WERI-Rb-1 (cell line): ENCODE measurements at regions not wholly inside any gene's neighbourhood (a gene's known extent, or its start where the extent isn't known, plus 50 kb on each side); places are given as distances from the start of the nearest gene placed in this dataset.

Experiments
- DNase-seq: peaks from one replicate; pipeline ENCODE4 v3.0.0-alpha.2; 2020
- H3K27ac ChIP-seq: fragments of 250-450 bp; sonication (Bioruptor Pico); 2 replicates; pipeline ENCODE4 v1.5.1; 2020; ENCODE audit warnings: mild to moderate bottlenecking, moderate library complexity
- H3K27me3 ChIP-seq: fragments of 250-450 bp; sonication (Bioruptor Pico); 2 replicates; pipeline ENCODE4 v1.5.1; 2021; ENCODE audit warnings: mild to moderate bottlenecking, low read depth, moderate library complexity; ENCODE audit not compliant: insufficient read depth, severe bottlenecking
- H3K36me3 ChIP-seq: fragments of 250-450 bp; sonication (Bioruptor Pico); 2 replicates; pipeline ENCODE4 v1.5.1; 2020; ENCODE audit warnings: mild to moderate bottlenecking, moderate library complexity
- H3K4me3 ChIP-seq: 2 replicates; pipeline ENCODE4 v1.5.1; 2011; ENCODE audit warnings: low read depth, mild to moderate bottlenecking, control low read depth, low read length
- H3K9me3 ChIP-seq: fragments of 250-450 bp; sonication (Bioruptor Pico); 2 replicates; pipeline ENCODE4 v1.5.1; 2021; ENCODE audit warnings: mild to moderate bottlenecking, moderate library complexity; ENCODE audit not compliant: severe bottlenecking
- CTCF ChIP-seq: IDR thresholded peaks from 2 replicates; pipeline ENCODE4 v1.5.1; 2011; ENCODE audit warnings: low read depth, mild to moderate bottlenecking, control low read depth, inconsistent platforms, low read length

DNA sequence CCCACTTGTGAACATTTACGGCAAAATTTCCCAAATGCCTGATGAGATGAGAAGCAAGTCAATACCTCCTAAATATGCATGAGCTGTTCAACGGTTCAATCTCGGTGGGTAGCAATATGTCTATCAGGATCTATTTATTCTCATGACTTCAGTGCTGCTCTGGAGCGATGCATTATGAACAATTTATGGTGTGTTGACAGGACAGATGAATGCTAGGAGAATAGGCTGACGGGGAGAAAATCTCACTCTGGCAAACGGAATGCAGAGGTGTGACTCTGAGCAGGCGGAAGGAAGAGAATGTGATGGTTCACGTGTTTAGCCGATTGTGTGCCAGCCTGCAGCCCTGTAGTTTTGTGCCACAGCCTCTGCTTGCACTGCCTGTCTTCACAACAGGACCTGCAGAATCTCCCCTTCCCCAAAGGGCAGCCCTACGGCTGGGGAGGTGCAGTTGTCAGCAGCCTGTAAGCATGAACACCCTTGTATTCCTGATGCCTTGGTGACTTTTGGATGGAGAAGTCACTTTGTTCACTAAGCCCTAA, 345.2 kb downstream of the PHKB start:
- H3K27ac ChIP-seq: no peak overlapping the region
- H3K27me3 ChIP-seq: no peaks in the 10 kb centered on the region

DNA sequence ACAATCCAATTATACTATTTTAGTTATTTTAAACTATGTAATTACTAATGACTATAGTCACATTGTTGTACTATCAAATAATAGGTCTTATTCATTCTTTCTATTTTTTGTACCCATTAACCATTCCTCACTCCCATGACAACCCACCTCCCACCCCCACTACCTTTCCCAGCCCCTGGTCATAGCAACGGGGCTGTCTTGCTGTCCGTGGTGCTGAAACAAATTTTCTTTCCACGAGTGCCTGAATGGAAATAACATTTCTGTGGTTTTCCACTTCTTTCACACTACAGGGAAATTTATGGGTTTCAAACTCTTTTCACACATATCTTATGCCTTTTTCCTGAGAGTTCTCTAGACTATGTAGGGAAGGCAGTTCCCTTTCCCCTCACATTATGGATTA, 326.6 kb downstream of the PHKB start:
- H3K9me3 ChIP-seq: no peaks in the 10 kb centered on the region
- no peak overlapping the region for H3K27ac ChIP-seq
- no peaks in the 10 kb centered on the region for H3K36me3 ChIP-seq
- no peak for DNase-seq
- H3K27me3 ChIP-seq: no peaks in the 10 kb centered on the region
- no peak overlapping the region for H3K4me3 ChIP-seq
- no peak for TF ChIP-seq CTCF

More for the DNA sequence above, 345.2 kb downstream of the PHKB start:
- no peak for DNase-seq
- TF ChIP-seq CTCF: no peak
- H3K9me3 ChIP-seq: no peaks in the 10 kb centered on the region
- no peaks in the 10 kb centered on the region for H3K36me3 ChIP-seq
- no peak overlapping the region for H3K4me3 ChIP-seq

GRCh38 chr16:47781673-47782072, 320.5 kb downstream of the PHKB start:
- Histone ChIP-seq H3K4me3 (no peak overlapping the region), H3K36me3 (no peaks in the 10 kb centered on the region), H3K27ac (no peak overlapping the region), H3K9me3 (no peaks in the 10 kb centered on the region), H3K27me3 (no peaks in the 10 kb centered on the region)
- no peak for DNase-seq
- no peak for TF ChIP-seq CTCF

DNA sequence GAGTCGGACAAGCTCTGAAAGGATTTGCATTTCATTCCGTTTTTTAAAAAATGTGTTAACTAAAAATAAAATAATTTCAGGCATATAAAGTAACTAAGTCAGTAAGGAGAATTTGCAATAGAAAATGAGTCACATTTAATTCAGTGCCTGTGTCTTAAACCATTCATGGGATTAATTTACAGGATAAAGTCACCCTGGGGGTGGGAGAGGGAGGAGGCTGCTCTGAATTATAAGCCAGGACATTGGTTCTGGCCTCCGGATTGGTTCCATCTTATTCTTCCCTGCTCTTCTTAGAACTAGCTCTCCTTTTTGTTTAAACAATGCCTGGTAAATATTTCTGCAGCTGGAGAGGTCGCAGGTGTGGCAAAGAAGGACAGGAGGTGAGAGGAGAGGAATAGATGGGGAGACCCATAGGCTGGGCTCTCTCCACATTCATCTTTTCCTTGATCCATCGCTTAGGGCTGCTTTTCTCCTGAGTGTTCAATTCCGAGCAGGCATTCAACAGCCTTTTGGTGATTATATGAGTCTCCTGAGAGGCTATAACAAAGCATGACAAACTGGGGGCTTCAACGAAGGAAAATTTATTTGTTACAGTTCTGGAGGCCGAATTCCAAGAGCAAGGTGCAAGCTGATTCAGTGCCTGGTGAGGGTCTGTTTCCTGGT, 319.2 kb downstream of the PHKB start:
- no peak overlapping the region for H3K27ac ChIP-seq
- no peak for TF ChIP-seq CTCF
- no peak overlapping the region for H3K4me3 ChIP-seq
- no peak for DNase-seq
- no peaks in the 10 kb centered on the region for H3K9me3 ChIP-seq
- H3K27me3 ChIP-seq: no peaks in the 10 kb centered on the region
- H3K36me3 ChIP-seq: no peaks in the 10 kb centered on the region

DNA sequence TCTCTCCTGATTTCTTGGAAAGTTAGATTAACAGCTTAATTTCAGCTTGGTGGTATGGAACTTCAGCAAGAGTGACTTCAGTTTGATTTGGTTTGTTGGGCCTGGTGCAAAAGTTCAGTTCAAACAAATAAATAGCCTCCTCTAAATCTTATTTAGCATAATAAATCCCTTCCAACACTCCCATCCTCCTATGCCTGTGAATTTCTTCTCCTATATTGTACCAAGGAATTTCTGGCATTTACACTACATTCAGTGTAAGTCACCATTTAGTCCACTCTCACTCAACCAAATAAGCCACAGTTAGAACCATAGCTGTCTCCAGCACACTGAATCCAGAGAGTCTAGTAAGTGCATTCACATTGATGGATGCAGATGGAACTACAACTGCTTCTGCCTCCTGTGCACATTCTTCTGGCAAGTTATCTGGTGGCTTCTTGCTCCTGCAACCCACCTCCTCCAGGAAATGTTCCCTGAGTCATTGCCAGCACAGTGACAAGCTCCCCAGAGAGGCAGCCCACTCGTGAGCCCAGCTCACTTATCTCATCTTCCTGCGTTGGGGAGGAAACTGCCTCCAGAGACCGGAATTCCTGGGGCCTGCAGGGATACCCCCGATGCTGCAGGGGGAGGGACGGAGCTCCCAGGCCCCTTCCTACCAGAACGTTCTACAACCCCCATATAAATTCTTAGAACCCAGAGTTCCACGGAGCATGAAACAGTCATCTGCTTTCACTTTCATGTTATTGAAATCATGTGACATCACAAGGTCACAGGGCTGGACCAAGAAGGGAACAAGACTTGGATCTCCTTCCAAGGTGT, 318.3 kb downstream of the PHKB start:
- Histone ChIP-seq H3K27ac (no peak overlapping the region), H3K4me3 (no peak overlapping the region), H3K9me3 (no peaks in the 10 kb centered on the region), H3K27me3 (no peaks in the 10 kb centered on the region), H3K36me3 (no peaks in the 10 kb centered on the region)
- no peak for DNase-seq
- no peak for TF ChIP-seq CTCF
